Upper lobe of right lung (tissue), 1 donor: ENCODE measurements at regions not wholly inside any gene's neighbourhood (a gene's known extent, or its start where the extent isn't known, plus 50 kb on each side); places are given as distances from the start of the nearest gene placed in this dataset.
"Not testable (repeated sequence)": the region's sequence is repeated elsewhere in the genome, so short reads cannot be mapped to it uniquely, and the experiment has no call there.

Source experiments
- ATAC-seq: fragments of 200-7000 bp; cut with Tn5 transposase; one replicate; pipeline ENCODE4 v1.9.1; 2020; ENCODE audit warnings: mild to moderate bottlenecking, moderate library complexity
- DNase-seq: peaks from one replicate; pipeline ENCODE4 v3.0.0-alpha.2; 2020
- H3K27ac ChIP-seq: fragments of 200-600 bp; one replicate; pipeline ENCODE4 v1.8.0; 2022
- H3K27me3 ChIP-seq: fragments of 200-600 bp; one replicate; pipeline ENCODE4 v1.8.0; 2022; ENCODE audit warnings: mild to moderate bottlenecking
- H3K36me3 ChIP-seq: fragments of 200-600 bp; one replicate; pipeline ENCODE4 v1.8.0; 2022
- H3K4me1 ChIP-seq: fragments of 200-600 bp; one replicate; pipeline ENCODE4 v1.8.0; 2022
- H3K4me3 ChIP-seq: fragments of 200-600 bp; one replicate; pipeline ENCODE4 v1.8.0; 2022; ENCODE audit warnings: mild to moderate bottlenecking
- H3K9me3 ChIP-seq: fragments of 200-600 bp; one replicate; pipeline ENCODE4 v1.8.0; 2022
- CTCF ChIP-seq: fragments of 200-600 bp; IDR thresholded peaks from one replicate; pipeline ENCODE4 v1.8.0; 2022; ENCODE audit warnings: antibody characterized with exemption
- intact Hi-C: fragments of 100-400 bp; cut with DNase I; formaldehyde crosslinking; loops from one replicate; pipeline ENCODE4 v1.11.0; 2022
- donor health status: DM: no; HTN: yes; CAD: no; lungs with severe emphysema.

DNA sequence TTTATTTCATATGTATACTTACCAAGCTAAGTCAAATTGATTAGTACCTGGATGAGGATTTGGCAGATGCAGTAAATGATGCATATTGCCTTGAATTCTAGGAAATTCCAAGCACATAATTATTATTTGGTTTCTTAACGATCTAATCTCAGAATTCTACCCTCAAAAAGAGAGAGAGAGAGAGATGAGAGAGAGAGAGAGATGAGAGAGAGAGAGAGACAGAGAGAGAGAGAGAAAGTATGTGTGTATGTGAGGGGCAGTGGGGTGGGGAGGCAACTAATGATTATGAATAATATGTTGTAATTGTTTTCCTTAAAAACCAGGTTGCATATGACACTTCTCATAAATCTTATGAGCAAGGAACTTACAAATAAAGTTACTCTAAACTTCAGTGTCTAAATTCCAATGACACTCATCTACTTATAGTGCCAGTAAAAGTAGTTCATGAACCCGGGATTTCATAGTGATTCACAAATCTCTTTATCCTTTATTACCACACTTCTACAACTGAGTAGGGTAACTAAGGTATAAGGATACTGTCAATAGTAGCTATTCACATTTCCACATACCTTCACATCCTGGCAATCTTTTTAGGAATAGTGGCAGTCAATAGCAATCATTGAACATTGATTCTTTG is 60.5 kb upstream of the EDIL3 start:
- H3K9me3 ChIP-seq = peaks cover 5% of the 10 kb centered on the region
- no peak for TF ChIP-seq CTCF
- intact Hi-C loops = no loop called here
- ATAC-seq (no peak), DNase-seq (no peak)
- H3K4me1 ChIP-seq = no peaks in the 10 kb centered on the region
- H3K27me3 ChIP-seq = no peaks in the 10 kb centered on the region
- no peaks in the 10 kb centered on the region for H3K36me3 ChIP-seq
- H3K4me3 ChIP-seq = no peak overlapping the region
- no peak overlapping the region for H3K27ac ChIP-seq

- DNase-seq (no peak), ATAC-seq (no peak)
- H3K9me3 ChIP-seq = peaks cover 5% of the 10 kb centered on the region
- no peak overlapping the region for H3K27ac ChIP-seq
- no peaks in the 10 kb centered on the region for H3K27me3 ChIP-seq
- no peak for TF ChIP-seq CTCF
- H3K36me3 ChIP-seq = no peaks in the 10 kb centered on the region
- H3K4me1 ChIP-seq = no peaks in the 10 kb centered on the region
- intact Hi-C loops = no loop called here
- no peak overlapping the region for H3K4me3 ChIP-seq
Observed at GRCh38 chr5:84438456-84438855, 53.8 kb upstream of the EDIL3 start.

DNA sequence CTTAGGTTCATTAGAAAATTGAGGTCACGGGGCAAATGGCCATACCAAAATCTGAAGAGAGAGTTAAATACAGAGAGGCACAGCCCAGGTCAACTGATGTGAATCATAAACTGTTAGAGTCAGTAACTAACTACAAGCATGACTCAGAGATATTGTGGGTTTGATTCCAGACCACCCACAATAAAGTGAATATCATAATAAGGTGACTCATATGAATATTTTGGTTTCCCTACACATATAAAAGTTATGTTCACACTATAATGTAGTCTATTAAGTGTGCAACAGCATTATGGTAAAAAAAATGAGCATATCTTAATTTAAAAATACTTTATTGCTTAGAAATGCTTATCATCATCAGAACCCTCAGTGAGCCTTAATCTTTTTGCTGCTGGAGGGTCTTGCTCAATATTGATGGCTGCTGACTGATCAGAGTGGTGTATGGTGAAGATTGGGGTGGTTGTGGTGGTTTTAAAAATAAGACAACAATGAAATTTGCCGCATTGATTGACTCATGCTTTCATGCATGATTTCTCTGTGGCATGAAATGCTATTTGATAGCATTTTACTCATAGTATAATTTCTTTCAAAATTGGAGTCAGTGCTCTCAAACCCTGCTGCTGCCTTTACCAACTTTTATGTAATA is 53.1 kb upstream of the EDIL3 start:
- H3K27me3 ChIP-seq = no peaks in the 10 kb centered on the region
- no peak for DNase-seq
- H3K9me3 ChIP-seq = peaks cover 5% of the 10 kb centered on the region
- H3K27ac ChIP-seq = no peak overlapping the region
- no peaks in the 10 kb centered on the region for H3K36me3 ChIP-seq
- TF ChIP-seq CTCF = no peak
- no peak overlapping the region for H3K4me3 ChIP-seq
- no peaks in the 10 kb centered on the region for H3K4me1 ChIP-seq
- no peak for ATAC-seq
- intact Hi-C loops = no loop called here

GRCh38 chr5:84436866-84437265 is 52.2 kb upstream of the EDIL3 start:
- Histone ChIP-seq H3K27me3 (no peaks in the 10 kb centered on the region), H3K27ac (no peak overlapping the region), H3K9me3 (peaks cover 5% of the 10 kb centered on the region), H3K4me1 (no peaks in the 10 kb centered on the region), H3K36me3 (no peaks in the 10 kb centered on the region), H3K4me3 (no peak overlapping the region)
- intact Hi-C loops = no loop called here
- no peak for TF ChIP-seq CTCF
- DNase-seq = no peak
- no peak for ATAC-seq

- intact Hi-C loops, H3K4me1 ChIP-seq, ATAC-seq: not testable (repeated sequence)
Observed at GRCh38 chr5:84435861-84436346, 51.2 kb upstream of the EDIL3 start.

More at GRCh38 chr5:84435861-84436346, 51.2 kb upstream of the EDIL3 start:
- H3K4me3 ChIP-seq, H3K27me3 ChIP-seq, DNase-seq, H3K27ac ChIP-seq, H3K36me3 ChIP-seq, H3K9me3 ChIP-seq: not testable (repeated sequence)
